Mesothelial cell of epicardium (in vitro differentiated cells): ENCODE measurements at regions not wholly inside any gene's neighbourhood (a gene's known extent, or its start where the extent isn't known, plus 50 kb on each side); places are given as distances from the start of the nearest gene placed in this dataset.

Experiments
- DNase-seq, 2 experiments: peaks; one replicate each; pipeline ENCODE4 v3.0.0; 2021; ENCODE audit warnings: low spot score in 2 of 2; ENCODE audit not compliant: unreplicated experiment in 2 of 2
- H3K27ac Mint-ChIP-seq: 2 replicates; pipeline ENCODE4 v1.8.0; 2021; ENCODE audit warnings: mixed read lengths
- H3K27me3 Mint-ChIP-seq: 2 replicates; pipeline ENCODE4 v1.8.0; 2021; ENCODE audit warnings: low read depth, mixed read lengths
- H3K36me3 Mint-ChIP-seq: 2 replicates; pipeline ENCODE4 v1.8.0; 2021; ENCODE audit warnings: mixed read lengths
- H3K4me1 Mint-ChIP-seq: 2 replicates; pipeline ENCODE4 v1.8.0; 2021; ENCODE audit warnings: mixed read lengths
- H3K4me3 Mint-ChIP-seq: 2 replicates; pipeline ENCODE4 v1.8.0; 2021; ENCODE audit warnings: mild to moderate bottlenecking, moderate library complexity, mixed read lengths
- H3K9me3 Mint-ChIP-seq: 2 replicates; pipeline ENCODE4 v1.8.0; 2021; ENCODE audit warnings: mixed read lengths
- CTCF ChIP-seq: fragments of 200-600 bp; sonication (generic); IDR thresholded peaks from one replicate; pipeline ENCODE4 v1.5.0; 2021; ENCODE audit warnings: antibody characterized with exemption; ENCODE audit not compliant: unreplicated experiment

GRCh38 chr6:163984124-163984936 is 569.8 kb downstream of the QKI start:
- Mint-ChIP-seq H3K36me3 (no peaks in the 10 kb centered on the region), H3K9me3 (no peaks in the 10 kb centered on the region), H3K4me3 (no peak overlapping the region), H3K27ac (no peak overlapping the region), H3K27me3 (no peaks in the 10 kb centered on the region), H3K4me1 (no peaks in the 10 kb centered on the region)
- no peak for TF ChIP-seq CTCF
- DNase-seq, result no peak

- no peaks in the 10 kb centered on the region for H3K4me1 Mint-ChIP-seq
- no peak overlapping the region for H3K4me3 Mint-ChIP-seq
- DNase-seq, result no peak
- H3K27me3 Mint-ChIP-seq, result no peaks in the 10 kb centered on the region
- H3K27ac Mint-ChIP-seq, result no peak overlapping the region
- H3K9me3 Mint-ChIP-seq, result peaks cover 4% of the 10 kb centered on the region
- no peaks in the 10 kb centered on the region for H3K36me3 Mint-ChIP-seq
- TF ChIP-seq CTCF, result no peak
These were observed 569.2 kb downstream of the QKI start for GRCh38 chr6:163983679-163984078.

- Mint-ChIP-seq H3K27ac (no peak overlapping the region), H3K4me1 (no peaks in the 10 kb centered on the region), H3K9me3 (peaks cover 14% of the 10 kb centered on the region), H3K27me3 (peaks cover 7% of the 10 kb centered on the region), H3K4me3 (no peak overlapping the region), H3K36me3 (no peaks in the 10 kb centered on the region)
- TF ChIP-seq CTCF, result no peak
- no peak for DNase-seq
These were observed 559.8 kb downstream of the QKI start for GRCh38 chr6:163974322-163974721.

GRCh38 chr6:163971841-163972838 is 557.6 kb downstream of the QKI start:
- no peak for DNase-seq
- Mint-ChIP-seq H3K36me3 (no peaks in the 10 kb centered on the region), H3K9me3 (peaks cover 8% of the 10 kb centered on the region), H3K4me3 (no peak overlapping the region), H3K4me1 (peaks cover under 1% of the 10 kb centered on the region), H3K27ac (no peak overlapping the region), H3K27me3 (peaks cover 7% of the 10 kb centered on the region)
- no peak for TF ChIP-seq CTCF

- Mint-ChIP-seq H3K27me3 (peaks cover 7% of the 10 kb centered on the region), H3K4me3 (no peak overlapping the region), H3K4me1 (peaks cover 12% of the 10 kb centered on the region), H3K36me3 (no peaks in the 10 kb centered on the region), H3K27ac (no peak overlapping the region), H3K9me3 (peaks cover 8% of the 10 kb centered on the region)
- no peak for DNase-seq
- TF ChIP-seq CTCF, result no peak
These were observed 556.5 kb downstream of the QKI start for GRCh38 chr6:163970846-163971564.
